NCI-H2196 (cell line): ENCODE measurements at regions not wholly inside any gene's neighbourhood (a gene's known extent, or its start where the extent isn't known, plus 50 kb on each side); places are given as distances from the start of the nearest gene placed in this dataset.

Experiments
- DNase-seq: peaks from one replicate; lab custom pipeline; 2025; ENCODE audit not compliant: unreplicated experiment; lab: John Stamatoyannopoulos, UW

DNA sequence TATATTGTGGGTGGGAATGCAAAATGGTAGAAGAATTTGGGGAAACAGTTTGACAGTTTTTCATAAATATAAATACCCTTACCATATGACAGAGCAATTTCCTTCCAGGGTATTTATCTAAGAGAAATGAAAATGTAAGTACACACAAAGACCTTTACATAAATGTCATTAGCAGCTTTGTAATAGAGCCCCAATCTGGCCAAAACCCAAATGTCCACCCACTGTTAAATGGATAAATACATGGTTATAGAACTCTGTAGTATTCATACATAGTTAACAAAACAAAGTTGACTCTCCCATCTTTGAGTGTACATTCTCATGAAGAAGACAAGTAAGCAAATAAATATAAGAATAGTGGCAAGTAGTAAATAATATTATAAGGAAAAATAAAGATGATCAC lies 514.8 kb upstream of the NOX3 start:
- no peak for DNase-seq

DNA sequence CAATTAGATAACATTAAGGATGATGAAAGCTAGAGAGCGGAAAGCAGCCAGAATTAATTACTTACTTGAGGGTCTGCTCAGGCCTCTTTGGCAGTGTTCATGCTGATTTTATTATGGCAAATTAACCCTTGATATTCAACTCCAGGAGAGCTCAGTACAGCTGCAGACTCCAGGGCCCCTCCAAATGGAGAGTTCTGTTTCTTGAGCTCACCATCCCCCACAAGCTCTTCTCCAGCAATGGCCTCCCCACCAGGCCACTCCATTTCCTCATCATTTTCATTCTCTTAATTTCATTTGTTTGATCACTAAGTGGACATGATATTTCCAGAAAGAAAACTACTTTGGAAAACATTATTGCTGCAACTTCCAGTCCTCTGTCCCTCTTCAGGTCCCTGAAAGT lies 513.3 kb upstream of the NOX3 start:
- no peak for DNase-seq

DNA sequence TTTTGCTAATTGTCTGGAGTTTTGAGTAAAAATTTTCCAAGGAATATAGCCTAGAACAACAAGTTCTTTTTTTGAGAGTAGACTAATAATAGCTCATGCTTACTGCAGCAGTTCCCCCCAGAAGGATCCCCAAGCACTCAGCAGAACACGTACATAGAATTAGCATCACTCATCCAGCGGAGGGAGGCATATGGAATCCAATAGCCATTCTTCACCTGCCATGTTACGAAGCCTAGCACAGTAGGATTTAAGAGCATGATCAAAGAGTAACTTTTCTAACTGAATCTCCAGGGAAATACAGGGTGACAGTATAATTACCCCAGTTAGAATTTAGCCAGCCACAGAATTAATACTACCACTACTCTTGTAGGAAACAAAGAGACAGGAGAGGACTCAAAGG lies 511.7 kb upstream of the NOX3 start:
- no peak for DNase-seq

- DNase-seq, result no peak
These were observed 508.9 kb upstream of the NOX3 start for GRCh38 chr6:155964544-155964943.

GRCh38 chr6:155962276-155962675 lies 506.6 kb upstream of the NOX3 start:
- DNase-seq, result no peak

DNA sequence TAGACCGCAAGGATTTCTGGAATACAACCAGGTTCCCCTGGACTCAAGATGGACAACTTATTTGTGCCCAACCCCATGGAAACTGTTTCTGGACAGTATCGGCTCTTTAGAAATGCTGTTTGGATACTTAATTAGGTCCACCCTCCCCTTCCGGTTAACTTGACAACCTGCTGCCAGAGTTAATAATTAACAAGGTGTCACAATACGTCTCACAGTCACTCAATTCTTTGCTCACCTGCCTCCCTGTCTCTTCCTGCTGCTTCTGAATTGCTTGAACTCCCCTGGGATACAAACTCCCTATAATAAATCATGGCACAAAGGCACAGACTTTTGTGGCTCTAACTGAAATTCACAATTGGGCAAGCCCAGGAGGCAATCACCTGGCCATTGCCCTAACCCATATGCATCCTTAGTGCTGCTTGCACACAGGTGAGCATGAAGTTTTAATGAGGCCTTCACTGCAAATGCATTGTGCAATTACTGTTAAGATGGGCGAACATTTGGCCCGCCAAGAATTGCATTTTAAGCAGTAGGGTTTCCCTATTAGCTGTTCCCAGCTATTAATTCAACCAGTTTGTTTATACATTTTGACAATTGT lies 504.4 kb upstream of the NOX3 start:
- DNase-seq, result no peak

DNA sequence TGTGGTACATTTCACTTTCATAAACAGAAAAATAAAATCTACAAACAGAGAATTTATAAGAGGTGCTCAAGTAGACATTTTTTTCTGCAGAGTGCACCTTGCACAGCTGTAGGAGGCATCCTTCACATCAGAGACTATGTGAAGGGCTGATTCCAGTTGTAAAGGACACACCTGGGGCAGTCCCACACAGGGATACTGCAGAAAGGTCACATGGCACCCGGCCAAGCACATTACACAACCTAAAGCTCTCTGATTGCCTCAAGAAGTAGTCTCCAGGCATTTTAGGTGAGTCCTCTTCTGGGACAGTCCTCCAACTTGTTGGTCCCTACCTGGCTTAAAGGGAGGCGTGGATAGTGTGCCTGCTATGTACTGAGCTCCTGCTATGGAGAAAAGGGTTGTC lies 502.9 kb upstream of the NOX3 start:
- DNase-seq, result no peak

- DNase-seq, result no peak
These were observed 499.4 kb upstream of the NOX3 start for GRCh38 chr6:155955038-155955437.

GRCh38 chr6:155954149-155954548 lies 498.5 kb upstream of the NOX3 start:
- DNase-seq, result no peak

GRCh38 chr6:155949256-155949655 lies 493.6 kb upstream of the NOX3 start:
- DNase-seq, result no peak

DNA sequence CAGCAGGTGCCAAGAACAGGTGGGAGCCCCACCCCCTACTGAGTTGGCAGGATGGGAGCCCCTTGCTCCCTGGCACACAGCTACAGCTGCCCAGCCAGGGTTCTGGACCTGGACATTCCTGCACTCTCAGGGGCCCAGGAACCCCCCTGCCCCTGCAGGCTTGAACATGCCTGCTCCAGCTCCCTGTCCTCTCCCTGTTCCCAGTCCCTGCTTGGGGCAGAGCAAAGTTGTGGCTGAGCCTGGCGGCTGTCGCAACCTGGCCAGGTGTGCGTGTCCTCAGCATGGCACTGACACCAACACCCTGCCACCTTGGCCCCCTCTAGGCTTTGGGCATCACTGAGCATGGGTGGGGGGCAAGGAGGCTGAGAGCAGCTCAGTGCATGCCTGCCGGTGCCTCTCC lies 491.2 kb upstream of the NOX3 start:
- DNase-seq, result no peak

DNA sequence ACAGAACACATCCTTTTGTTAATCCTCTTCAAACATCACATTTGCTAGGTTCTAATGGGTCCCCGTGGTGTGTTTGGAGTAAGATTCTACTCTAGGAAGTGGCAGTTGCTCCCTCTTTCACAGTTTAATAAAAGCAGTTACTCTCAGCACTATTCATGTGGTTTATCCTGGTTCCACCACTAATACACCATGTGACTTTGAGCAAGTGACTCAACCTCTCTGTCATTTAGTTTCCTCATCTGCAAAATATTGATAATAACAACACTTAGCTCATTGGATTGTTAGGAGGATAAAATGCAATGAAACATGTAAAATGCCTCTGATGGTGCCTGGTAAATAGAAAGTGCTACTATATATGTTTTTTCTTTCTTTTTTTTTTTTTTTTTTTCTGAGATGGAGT lies 488.0 kb upstream of the NOX3 start:
- no peak for DNase-seq

DNA sequence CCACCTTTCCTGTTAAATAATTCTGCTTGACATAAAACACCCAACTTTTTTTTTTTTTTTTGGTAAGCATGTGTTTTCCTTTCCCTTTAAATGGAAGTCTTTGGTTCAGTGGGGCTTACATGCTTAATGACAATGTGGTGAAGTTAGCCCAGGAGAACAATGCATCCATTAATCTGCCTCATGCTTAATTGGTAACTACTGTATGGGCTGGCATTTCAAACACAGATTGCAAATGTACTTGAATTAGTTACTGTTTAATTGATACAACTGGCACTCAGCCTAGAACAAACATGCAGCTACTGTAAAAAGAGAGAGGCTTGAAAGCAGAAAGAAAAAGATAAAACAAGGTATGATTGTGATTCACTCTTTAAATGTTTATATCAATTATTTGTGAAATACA lies 483.6 kb upstream of the NOX3 start:
- no peak for DNase-seq

DNA sequence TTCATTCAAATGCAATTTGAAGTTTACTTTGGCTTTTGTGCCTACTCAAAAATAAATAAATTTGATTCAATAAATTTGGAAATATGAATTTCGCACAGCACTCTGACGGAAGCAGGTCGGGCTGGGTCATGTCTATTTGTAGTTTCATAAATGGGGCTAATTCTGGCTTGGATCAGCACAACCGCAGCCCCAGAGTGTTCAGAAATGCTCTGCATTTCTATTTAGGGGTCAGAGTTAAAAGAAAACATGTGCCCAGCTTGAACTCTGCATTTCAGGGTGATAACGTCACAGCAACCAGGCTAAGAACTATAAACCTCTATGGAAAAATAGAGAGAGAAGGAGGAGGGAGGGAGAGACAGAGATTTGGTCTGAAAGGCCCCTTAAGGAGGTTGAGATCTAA lies 480.9 kb upstream of the NOX3 start:
- DNase-seq, result no peak

DNA sequence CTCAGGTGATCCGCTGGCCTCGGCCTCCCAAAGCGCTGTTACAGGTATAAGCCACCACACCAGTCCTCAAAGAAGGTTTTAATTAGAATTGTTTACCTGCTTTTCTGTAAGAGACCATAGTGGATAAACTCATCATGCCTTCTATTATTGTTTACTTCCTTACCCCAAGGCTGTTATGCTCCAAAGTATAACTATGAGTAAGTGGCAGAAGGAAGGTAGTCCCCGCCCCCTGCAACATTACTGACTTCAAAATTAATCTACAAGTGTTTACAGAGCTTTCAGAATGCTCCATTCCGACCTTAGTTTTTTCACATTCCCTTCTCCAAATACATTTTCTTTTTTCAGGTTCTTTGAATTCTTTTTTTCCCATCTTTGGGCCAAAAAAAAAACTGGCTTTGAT lies 480.5 kb upstream of the NOX3 start:
- DNase-seq, result no peak

- no peak for DNase-seq
These were observed 461.4 kb upstream of the NOX3 start for GRCh38 chr6:155916846-155917624.

DNA sequence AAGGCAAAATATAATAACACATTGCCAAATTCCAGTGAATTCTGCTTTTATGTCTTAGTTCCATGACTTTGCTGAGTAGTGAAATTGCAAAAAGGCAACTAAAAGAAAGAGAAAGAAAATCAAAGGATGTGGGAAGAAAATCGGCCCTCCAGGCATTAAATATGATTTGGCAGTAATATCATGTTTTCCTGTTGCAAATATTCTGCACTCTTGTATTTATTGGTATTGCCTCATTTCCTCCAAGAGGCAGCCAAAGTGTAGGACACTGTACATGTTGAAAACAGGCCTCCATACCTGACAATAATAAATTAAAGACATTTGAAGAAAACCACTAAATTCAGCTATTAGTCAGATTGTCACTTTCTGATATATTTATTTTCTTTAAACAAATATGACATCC lies 460.0 kb upstream of the NOX3 start:
- DNase-seq, result no peak

DNA sequence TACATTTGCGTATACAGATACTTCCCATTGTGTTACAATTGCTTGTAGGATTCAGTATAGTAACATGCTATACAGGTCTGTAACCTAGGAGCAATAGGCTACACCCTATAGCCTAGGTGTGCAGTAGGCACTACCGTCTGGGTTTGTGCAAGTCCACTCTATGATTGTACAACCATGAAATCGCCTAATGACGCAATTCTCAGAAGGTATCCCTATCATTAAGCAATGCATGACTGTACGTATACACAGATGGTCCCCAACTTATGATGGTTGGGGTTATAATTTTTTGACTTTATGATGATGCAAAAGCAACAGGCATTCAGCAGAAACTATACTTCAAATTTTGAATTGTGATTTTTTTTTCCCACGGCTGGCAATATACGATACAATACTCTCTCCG lies 458.2 kb upstream of the NOX3 start:
- no peak for DNase-seq

DNA sequence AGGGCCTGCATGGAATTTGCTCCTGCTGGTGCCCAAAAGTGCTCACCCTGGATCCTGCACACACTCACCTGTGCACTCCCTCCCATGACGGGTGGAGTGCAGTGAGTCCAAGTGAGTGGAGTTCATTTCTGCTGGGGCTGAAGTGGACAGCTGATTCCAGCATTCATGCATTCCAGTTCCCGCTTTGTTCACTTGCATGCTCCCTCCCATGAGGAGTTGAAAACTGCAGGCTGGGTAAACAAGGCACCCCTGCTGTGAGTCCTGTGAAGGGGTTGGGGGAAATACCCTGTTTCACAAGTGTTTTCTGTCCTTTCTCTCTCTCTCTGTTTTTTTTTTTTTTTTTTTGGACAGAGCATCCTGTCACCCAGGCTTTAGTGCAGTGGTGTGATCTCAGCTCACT lies 454.1 kb upstream of the NOX3 start:
- DNase-seq, result no peak

DNA sequence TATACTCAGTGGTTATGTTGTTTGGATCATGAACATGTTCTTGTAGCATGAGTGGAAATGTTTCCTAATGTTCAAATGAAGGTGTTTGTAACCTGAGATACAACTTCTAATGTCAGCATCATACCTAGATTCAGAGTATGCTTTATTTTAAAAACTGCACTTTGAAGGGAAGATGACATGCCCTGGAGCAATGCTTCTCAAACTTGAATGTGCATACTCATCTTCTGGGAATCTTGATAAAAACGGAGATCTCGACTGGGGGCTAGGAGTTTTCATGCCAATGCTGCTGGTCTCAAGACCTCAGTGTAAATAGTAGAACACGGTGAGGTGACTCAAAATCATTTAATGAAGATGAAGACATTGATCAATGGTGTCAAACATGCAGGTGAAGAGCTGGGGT lies 440.0 kb upstream of the NOX3 start:
- DNase-seq, result no peak

DNA sequence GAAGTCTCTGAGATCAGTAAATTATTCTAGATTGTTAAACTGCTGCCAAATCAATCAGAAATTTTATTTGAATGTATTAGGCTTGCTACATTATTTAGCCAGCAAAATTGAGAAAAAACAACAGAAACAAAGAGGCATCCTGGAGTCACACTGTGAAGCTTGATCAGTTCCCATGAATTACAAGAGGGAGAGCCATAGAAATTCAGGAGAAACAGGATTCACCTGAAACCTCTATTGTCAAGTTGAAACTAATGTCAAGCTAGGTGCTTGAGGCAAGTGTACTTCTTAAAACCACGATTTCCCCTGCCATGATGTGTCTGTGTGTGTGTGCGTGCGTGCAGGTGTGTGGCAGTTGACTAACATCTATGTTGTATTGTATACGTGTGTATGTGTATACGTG lies 439.1 kb upstream of the NOX3 start:
- DNase-seq, result no peak

GRCh38 chr6:155894262-155894661 lies 438.6 kb upstream of the NOX3 start:
- no peak for DNase-seq

GRCh38 chr6:155890409-155890808 lies 434.8 kb upstream of the NOX3 start:
- no peak for DNase-seq
